ENCODE measurements at regions not wholly inside any gene's neighbourhood (a gene's known extent, or its start where the extent isn't known, plus 50 kb on each side); places are given as distances from the start of the nearest gene placed in this dataset.

DNA sequence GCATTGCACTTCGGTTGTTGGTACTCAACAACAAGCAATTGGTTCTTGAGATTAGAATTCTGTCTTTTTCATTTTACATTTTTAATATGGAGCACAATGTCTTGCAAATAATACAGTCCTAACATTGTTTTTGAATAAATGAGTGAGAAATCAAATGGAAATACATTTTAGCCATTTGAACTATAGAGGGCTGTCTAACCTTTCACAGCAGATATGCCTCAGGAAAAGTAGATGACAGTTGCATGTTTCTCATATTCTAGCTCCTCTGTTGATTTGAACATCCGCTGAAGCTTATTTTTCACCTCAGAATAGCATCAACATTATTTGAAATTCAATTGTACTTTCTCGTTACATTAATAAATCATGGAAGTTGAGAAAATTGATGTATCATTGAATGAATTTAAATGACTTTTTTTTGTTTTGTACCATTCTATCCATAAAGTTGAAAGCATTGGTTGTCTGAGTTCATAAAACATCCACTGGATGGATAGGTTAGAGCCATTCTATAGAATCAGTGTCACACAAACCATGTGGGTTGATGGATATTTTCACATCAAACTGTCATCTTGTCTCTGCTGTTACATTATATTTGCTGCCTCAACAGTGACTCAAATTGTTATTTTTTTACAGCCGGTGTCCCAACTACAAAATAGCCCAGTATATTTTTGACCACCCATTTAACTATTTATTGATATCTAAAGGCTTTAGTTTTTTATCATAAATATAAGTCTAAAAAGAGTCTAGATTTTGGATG is 928.3 kb downstream of the NSUN3 start:
- FAIRE-seq = no peak
- WGBS, 2 experiments (ENCODE audit: extremely low coverage in 1 of 2, insufficient coverage in 1 of 2, insufficient read length in 1 of 2, insufficient replicate concordance in 2 of 2, low coverage in 1 of 2, low lambda C conversion rate in 2 of 2, missing lambda C conversion rate in 1 of 2) = 90% methylated on average over 4 of the region's 4 CpGs; no CpG with 5 or more reads in 1 of the 2 experiments
- DNase-seq (ENCODE audit: low read depth in 1 of 2, low spot score in 2 of 2) = no peak

More for the DNA sequence above, 928.3 kb downstream of the NSUN3 start:
- no peaks in the 10 kb centered on the region for H3K27me3 ChIP-seq (replicated peaks in 1 of 4; ENCODE audit: control insufficient read depth in 3 of 4, extremely low read depth in 1 of 4, insufficient read depth in 3 of 4, low read length in 3 of 4)
- no peak overlapping the region for H3K23ac ChIP-seq (ENCODE audit: insufficient read length)
- TF ChIP-seq RAD21 (IDR thresholded peaks at IDR 0.05 in 1 of 2, conservative IDR thresholded peaks at IDR 0.05 in 1 of 2; ENCODE audit: low read depth in 2 of 2, low read length in 2 of 2) (peak; percentile 26; a peak in 2 of 4 replicates), SRF (IDR thresholded peaks at IDR 0.05; ENCODE audit: low read depth, low read length) (no peak), TBP (IDR thresholded peaks at IDR 0.05; ENCODE audit: low read depth, low read length) (no peak)
- TF ChIP-seq, protein P1, sequence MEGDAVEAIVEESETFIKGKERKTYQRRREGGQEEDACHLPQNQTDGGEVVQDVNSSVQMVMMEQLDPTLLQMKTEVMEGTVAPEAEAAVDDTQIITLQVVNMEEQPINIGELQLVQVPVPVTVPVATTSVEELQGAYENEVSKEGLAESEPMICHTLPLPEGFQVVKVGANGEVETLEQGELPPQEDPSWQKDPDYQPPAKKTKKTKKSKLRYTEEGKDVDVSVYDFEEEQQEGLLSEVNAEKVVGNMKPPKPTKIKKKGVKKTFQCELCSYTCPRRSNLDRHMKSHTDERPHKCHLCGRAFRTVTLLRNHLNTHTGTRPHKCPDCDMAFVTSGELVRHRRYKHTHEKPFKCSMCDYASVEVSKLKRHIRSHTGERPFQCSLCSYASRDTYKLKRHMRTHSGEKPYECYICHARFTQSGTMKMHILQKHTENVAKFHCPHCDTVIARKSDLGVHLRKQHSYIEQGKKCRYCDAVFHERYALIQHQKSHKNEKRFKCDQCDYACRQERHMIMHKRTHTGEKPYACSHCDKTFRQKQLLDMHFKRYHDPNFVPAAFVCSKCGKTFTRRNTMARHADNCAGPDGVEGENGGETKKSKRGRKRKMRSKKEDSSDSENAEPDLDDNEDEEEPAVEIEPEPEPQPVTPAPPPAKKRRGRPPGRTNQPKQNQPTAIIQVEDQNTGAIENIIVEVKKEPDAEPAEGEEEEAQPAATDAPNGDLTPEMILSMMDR (IDR thresholded peaks at IDR 0.05; ENCODE audit: control extremely low read depth in 1 of 3, insufficient read depth in 1 of 3, low read depth in 1 of 3, low read length in 3 of 3) = no peak
- no peak overlapping the region for H4K5ac ChIP-seq (ENCODE audit: insufficient read length, low read depth, low read length)
- no peak overlapping the region for H3K27ac ChIP-seq (ENCODE audit: low read depth, low read length)
- H2BK5ac ChIP-seq (ENCODE audit: low read depth, low read length) = no peak overlapping the region
- no peak overlapping the region for H2AK5ac ChIP-seq (ENCODE audit: low read depth, low read length)
- H3K9ac ChIP-seq (replicated peaks in 1 of 4; ENCODE audit: extremely low read depth in 1 of 4, low read depth in 3 of 4, low read length in 3 of 4) = no peak overlapping the region
- H2BK20ac ChIP-seq (ENCODE audit: low read length) = no peak overlapping the region
- ChIA-PET CTCF (ENCODE audit: partially characterized antibody) (interaction anchor here (0.7 kb wide), 1 partner anchor 960 kb away, joined by 3 read pairs; no protein-coding TSS in a partner anchor), POLR2A (ENCODE audit: partially characterized antibody) (no interaction called here)
- no peak overlapping the region for H3K18ac ChIP-seq (ENCODE audit: extremely low read depth, low read length)
- no peak overlapping the region for H2AFZ ChIP-seq (ENCODE audit: low read length)
- H3K56ac ChIP-seq (replicated peaks; ENCODE audit: insufficient read length, low read depth, low read length) = no peak overlapping the region
- no peak overlapping the region for H4K91ac ChIP-seq (replicated peaks; ENCODE audit: insufficient read length, low read length)
- H2BK12ac ChIP-seq (ENCODE audit: low read depth, low read length) = no peak overlapping the region
- H3K4me2 ChIP-seq (ENCODE audit: insufficient read depth in 1 of 2, low read depth in 2 of 2, low read length in 2 of 2) = no peak overlapping the region
- no peaks in the 10 kb centered on the region for H3K9me3 ChIP-seq (ENCODE audit: insufficient read depth in 2 of 2, low read depth in 1 of 2, low read length in 1 of 2)
- no peak overlapping the region for H3K4me3 ChIP-seq (ENCODE audit: extremely low read depth in 1 of 4, insufficient read depth in 2 of 4, low read depth in 3 of 4, low read length in 4 of 4)
- H3K79me2 ChIP-seq (ENCODE audit: control insufficient read depth in 1 of 2, insufficient read depth in 2 of 2, low read length in 2 of 2) = no peaks in the 10 kb centered on the region
- H3K4me1 ChIP-seq (replicated peaks in 1 of 4; ENCODE audit: control insufficient read depth in 3 of 4, insufficient read depth in 4 of 4, low read length in 3 of 4) = no peaks in the 10 kb centered on the region
- no peak overlapping the region for H2BK120ac ChIP-seq (replicated peaks; ENCODE audit: low read depth, low read length)
- no peak overlapping the region for H3K14ac ChIP-seq (ENCODE audit: insufficient read length)
- no peak overlapping the region for H4K8ac ChIP-seq (ENCODE audit: extremely low read depth, insufficient read depth, low read length)
- no peaks in the 10 kb centered on the region for H3K23me2 ChIP-seq (ENCODE audit: low read depth, low read length)
- H4K20me1 ChIP-seq (replicated peaks in 1 of 2; ENCODE audit: control insufficient read depth in 1 of 2, insufficient read depth in 2 of 2, low read length in 2 of 2) = no peaks in the 10 kb centered on the region
- no peak overlapping the region for H2BK15ac ChIP-seq (ENCODE audit: low read length)
- no peak overlapping the region for H3K4ac ChIP-seq (replicated peaks; ENCODE audit: insufficient read length, low read depth, low read length)
- H3K79me1 ChIP-seq (ENCODE audit: low read depth, low read length) = no peaks in the 10 kb centered on the region
- H3K36me3 ChIP-seq (ENCODE audit: control insufficient read depth in 2 of 4, insufficient read depth in 4 of 4, low read length in 3 of 4) = no peaks in the 10 kb centered on the region

Data from H1 (cell line).